H9 (cell line): ENCODE measurements at regions not wholly inside any gene's neighbourhood (a gene's known extent, or its start where the extent isn't known, plus 50 kb on each side); places are given as distances from the start of the nearest gene placed in this dataset.

Experiments used
- DNase-seq: peaks from one replicate; pipeline ENCODE4 v3.0.0-alpha.2; 2017
- H2AFZ ChIP-seq: one replicate; pipeline ENCODE4 v1.6.1; 2013; ENCODE audit warnings: mild to moderate bottlenecking, low read length, control low read depth, moderate library complexity
- H2AK5ac ChIP-seq: 2 replicates; pipeline ENCODE4 v1.6.1; 2013; ENCODE audit warnings: low read length, control low read depth, mixed read lengths; ENCODE audit not compliant: insufficient read length
- H2BK120ac ChIP-seq: one replicate; pipeline ENCODE4 v1.6.1; 2013; ENCODE audit warnings: low read depth, mild to moderate bottlenecking, low read length, control low read depth, inconsistent platforms; ENCODE audit not compliant: poor library complexity, severe bottlenecking
- H2BK12ac ChIP-seq: 2 replicates; pipeline ENCODE4 v1.6.1; 2013; ENCODE audit warnings: low read length, control low read depth, mixed read lengths, low read depth; ENCODE audit not compliant: insufficient read length
- H2BK15ac ChIP-seq: 2 replicates; pipeline ENCODE4 v1.6.1; 2013; ENCODE audit warnings: low read depth, low read length, control low read depth
- H2BK20ac ChIP-seq: one replicate; pipeline ENCODE4 v1.6.1; 2013; ENCODE audit warnings: low read depth, mild to moderate bottlenecking, low read length, control low read depth, inconsistent platforms; ENCODE audit not compliant: poor library complexity, severe bottlenecking
- H2BK5ac ChIP-seq: 2 replicates; pipeline ENCODE4 v1.6.1; 2013; ENCODE audit warnings: low read length, control low read depth, mixed read lengths; ENCODE audit not compliant: insufficient read length
- H3K14ac ChIP-seq: 2 replicates; pipeline ENCODE4 v1.6.1; 2013; ENCODE audit warnings: low read length, control low read depth; ENCODE audit not compliant: insufficient read depth
- H3K18ac ChIP-seq: 2 replicates; pipeline ENCODE4 v1.6.1; 2013; ENCODE audit warnings: low read depth, mild to moderate bottlenecking, mixed read lengths, low read length, control low read depth; ENCODE audit not compliant: insufficient read length
- H3K23ac ChIP-seq: 2 replicates; pipeline ENCODE4 v1.6.1; 2013; ENCODE audit warnings: low read length, control low read depth, mixed read lengths, low read depth; ENCODE audit not compliant: insufficient read length
- H3K23me2 ChIP-seq: 2 replicates; pipeline ENCODE4 v1.6.1; 2013; ENCODE audit warnings: low read depth, mild to moderate bottlenecking, mixed read lengths, low read length, control low read depth; ENCODE audit not compliant: insufficient read length, poor library complexity, severe bottlenecking
- H3K27ac ChIP-seq: 2 replicates; pipeline ENCODE4 v1.5.1; 2013; ENCODE audit warnings: low read length, control low read depth, mixed read lengths, low read depth; ENCODE audit not compliant: insufficient read length
- H3K27me3 ChIP-seq: 2 replicates; pipeline ENCODE4 v1.6.1; 2013; ENCODE audit warnings: low read length, control low read depth, inconsistent platforms; ENCODE audit not compliant: insufficient read depth
- H3K4ac ChIP-seq: 2 replicates; pipeline ENCODE4 v1.6.1; 2013; ENCODE audit warnings: low read depth, mild to moderate bottlenecking, control low read depth, inconsistent platforms, low read length, moderate library complexity
- H3K4me1 ChIP-seq: 2 replicates; pipeline ENCODE4 v1.6.1; 2013; ENCODE audit warnings: low read length, control low read depth, inconsistent platforms; ENCODE audit not compliant: insufficient read depth
- H3K4me2 ChIP-seq: 2 replicates; pipeline ENCODE4 v1.6.1; 2013; ENCODE audit warnings: low read length, control low read depth, mixed read lengths; ENCODE audit not compliant: insufficient read length, insufficient read depth
- H3K56ac ChIP-seq: 2 replicates; pipeline ENCODE4 v1.6.1; 2013; ENCODE audit warnings: low read depth, mild to moderate bottlenecking, mixed read lengths, low read length, control low read depth; ENCODE audit not compliant: insufficient read length
- H3K79me1 ChIP-seq: 2 replicates; pipeline ENCODE4 v1.6.1; 2013; ENCODE audit warnings: low read depth, mild to moderate bottlenecking, moderate library complexity, low read length, control low read depth, inconsistent platforms; ENCODE audit not compliant: insufficient read depth, poor library complexity, severe bottlenecking
- H3K79me2 ChIP-seq: 2 replicates; pipeline ENCODE4 v1.6.1; 2013; ENCODE audit warnings: low read length, control low read depth, inconsistent platforms; ENCODE audit not compliant: insufficient read depth
- H3K9ac ChIP-seq: 2 replicates; pipeline ENCODE4 v1.6.1; 2013; ENCODE audit warnings: low read length, control low read depth, mixed read lengths; ENCODE audit not compliant: insufficient read length; ENCODE audit errors: extremely low read depth
- H3K9me3 ChIP-seq: one replicate; pipeline ENCODE4 v1.6.1; 2013; ENCODE audit warnings: low read depth, low read length, inconsistent platforms; ENCODE audit not compliant: control insufficient read depth
- H3T11ph ChIP-seq: one replicate; pipeline ENCODE4 v1.6.1; 2013; ENCODE audit warnings: mild to moderate bottlenecking, low read length, control low read depth, inconsistent platforms
- H4K20me1 ChIP-seq: one replicate; pipeline ENCODE4 v1.6.1; 2013; ENCODE audit not compliant: control insufficient read depth, insufficient read length, insufficient read depth
- H4K5ac ChIP-seq: 2 replicates; pipeline ENCODE4 v1.6.1; 2013; ENCODE audit warnings: low read depth, mild to moderate bottlenecking, mixed read lengths, low read length, control low read depth; ENCODE audit not compliant: insufficient read length
- H4K8ac ChIP-seq: replicated peaks from 2 replicates; pipeline ENCODE4 v1.6.1; 2013; ENCODE audit warnings: low read length, control low read depth, mixed read lengths, low read depth; ENCODE audit not compliant: insufficient read length
- H4K91ac ChIP-seq: 2 replicates; pipeline ENCODE4 v1.6.1; 2013; ENCODE audit warnings: low read depth, mild to moderate bottlenecking, moderate library complexity, mixed read lengths, low read length, control low read depth; ENCODE audit not compliant: insufficient read length
- H3K27ac Mint-ChIP-seq, 3 experiments: 2 replicates in 2 of 3; 3 replicates in 1 of 3; pipeline ENCODE4 v1.8.0; 2020 to 2021; ENCODE audit warnings: mixed read lengths in 3 of 3, mild to moderate bottlenecking in 1 of 3, moderate library complexity in 1 of 3
- H3K27me3 Mint-ChIP-seq: 2 replicates; pipeline ENCODE4 v1.8.0; 2021; ENCODE audit warnings: low read depth, mild to moderate bottlenecking, moderate library complexity, mixed read lengths
- H3K36me3 Mint-ChIP-seq, 3 experiments: 2 replicates in 2 of 3; 3 replicates in 1 of 3; pipeline ENCODE4 v1.8.0; 2020 to 2021; ENCODE audit warnings: low read depth in 3 of 3, mixed read lengths in 3 of 3; ENCODE audit not compliant: insufficient read depth in 1 of 3
- H3K4me1 Mint-ChIP-seq, 2 experiments: 2 replicates each; pipeline ENCODE4 v1.8.0; 2020; ENCODE audit warnings: mixed read lengths in 2 of 2
- H3K4me3 Mint-ChIP-seq, 2 experiments: 2 replicates in 1 of 2; 3 replicates in 1 of 2; pipeline ENCODE4 v1.8.0; 2020 to 2021; ENCODE audit warnings: mild to moderate bottlenecking in 2 of 2, mixed read lengths in 2 of 2, moderate library complexity in 1 of 2
- H3K9me3 Mint-ChIP-seq, 2 experiments: 2 replicates in 1 of 2; 3 replicates in 1 of 2; pipeline ENCODE4 v1.8.0; 2020; ENCODE audit warnings: mild to moderate bottlenecking in 2 of 2, mixed read lengths in 2 of 2, moderate library complexity in 1 of 2
- WGBS: extraction: QIAGEN DNeasy Blood & Tissue Kit; methylation state at CpG from one replicate; pipeline ENCODE4 v1.1.7; 2013; ENCODE audit warnings: missing lambda C conversion rate, low lambda C conversion rate, mixed read lengths; ENCODE audit not compliant: insufficient read length; ENCODE audit errors: extremely low coverage; 5-methylcytosine and 5-hydroxymethylcytosine counted together
- TF ChIP-seq, protein P1 (sequence below): fragments of 200-600 bp; sonication (generic); conservative IDR thresholded peaks from 3 replicates; pipeline ENCODE4 v1.8.0; 2021; ENCODE audit warnings: antibody characterized with exemption, mild to moderate bottlenecking

- Histone ChIP-seq H3K27me3 (no peaks in the 10 kb centered on the region), H3K27ac (no peak overlapping the region), H3K4me2 (no peak overlapping the region), H2AK5ac (no peak overlapping the region), H3K23ac (no peak overlapping the region), H2AFZ (peak overlapping the region; percentile 48), H3K14ac (no peak overlapping the region), H4K8ac (no peak overlapping the region), H3K79me1 (no peaks in the 10 kb centered on the region), H3K4ac (no peak overlapping the region), H3K9ac (no peak overlapping the region), H3K18ac (no peak overlapping the region), H2BK5ac (no peak overlapping the region), H2BK12ac (no peak overlapping the region), H3K79me2 (no peaks in the 10 kb centered on the region), H3T11ph (no peak overlapping the region), H2BK15ac (no peak overlapping the region), H2BK120ac (no peak overlapping the region), H4K91ac (no peak overlapping the region), H3K56ac (no peak overlapping the region), H2BK20ac (no peak overlapping the region), H3K4me1 (no peaks in the 10 kb centered on the region), H3K23me2 (no peaks in the 10 kb centered on the region), H4K5ac (no peak overlapping the region), H3K9me3 (no peaks in the 10 kb centered on the region), H4K20me1 (no peaks in the 10 kb centered on the region)
- DNase-seq, result no peak
- peaks cover 0 to 6% of the 10 kb centered on the region in 2 experiments; a peak in 2 of 4 replicates for H3K4me1 Mint-ChIP-seq
- H3K36me3 Mint-ChIP-seq, result no peaks in the 10 kb centered on the region
- no CpG with 5 or more reads among the region's 1 CpG for WGBS
- TF ChIP-seq, protein P1, sequence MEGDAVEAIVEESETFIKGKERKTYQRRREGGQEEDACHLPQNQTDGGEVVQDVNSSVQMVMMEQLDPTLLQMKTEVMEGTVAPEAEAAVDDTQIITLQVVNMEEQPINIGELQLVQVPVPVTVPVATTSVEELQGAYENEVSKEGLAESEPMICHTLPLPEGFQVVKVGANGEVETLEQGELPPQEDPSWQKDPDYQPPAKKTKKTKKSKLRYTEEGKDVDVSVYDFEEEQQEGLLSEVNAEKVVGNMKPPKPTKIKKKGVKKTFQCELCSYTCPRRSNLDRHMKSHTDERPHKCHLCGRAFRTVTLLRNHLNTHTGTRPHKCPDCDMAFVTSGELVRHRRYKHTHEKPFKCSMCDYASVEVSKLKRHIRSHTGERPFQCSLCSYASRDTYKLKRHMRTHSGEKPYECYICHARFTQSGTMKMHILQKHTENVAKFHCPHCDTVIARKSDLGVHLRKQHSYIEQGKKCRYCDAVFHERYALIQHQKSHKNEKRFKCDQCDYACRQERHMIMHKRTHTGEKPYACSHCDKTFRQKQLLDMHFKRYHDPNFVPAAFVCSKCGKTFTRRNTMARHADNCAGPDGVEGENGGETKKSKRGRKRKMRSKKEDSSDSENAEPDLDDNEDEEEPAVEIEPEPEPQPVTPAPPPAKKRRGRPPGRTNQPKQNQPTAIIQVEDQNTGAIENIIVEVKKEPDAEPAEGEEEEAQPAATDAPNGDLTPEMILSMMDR, result no peak
- H3K4me3 Mint-ChIP-seq, result no peak overlapping the region
- H3K9me3 Mint-ChIP-seq, result no peaks in the 10 kb centered on the region
- H3K27ac Mint-ChIP-seq, result no peak overlapping the region
- H3K27me3 Mint-ChIP-seq, result no peaks in the 10 kb centered on the region
Observed at GRCh38 chr20:7015257-7015656, 247.8 kb downstream of the BMP2 start.
